GM12892 (cell line): ENCODE measurements at regions not wholly inside any gene's neighbourhood (a gene's known extent, or its start where the extent isn't known, plus 50 kb on each side); places are given as distances from the start of the nearest gene placed in this dataset.

Experiments
- POLR2A ChIP-seq: IDR thresholded peaks from 2 replicates; pipeline ENCODE4 v1.6.1; 2011; ENCODE audit warnings: low read depth, low read length, control low read depth
- POLR2AphosphoS5 ChIP-seq: IDR thresholded peaks from 2 replicates; pipeline ENCODE4 v1.6.1; 2011; ENCODE audit warnings: low read depth, low read length, control low read depth
- TAF1 ChIP-seq: IDR thresholded peaks from 2 replicates; pipeline ENCODE4 v1.6.1; 2011; ENCODE audit warnings: low read depth, mild to moderate bottlenecking, control low read depth, low read length, borderline replicate concordance

DNA sequence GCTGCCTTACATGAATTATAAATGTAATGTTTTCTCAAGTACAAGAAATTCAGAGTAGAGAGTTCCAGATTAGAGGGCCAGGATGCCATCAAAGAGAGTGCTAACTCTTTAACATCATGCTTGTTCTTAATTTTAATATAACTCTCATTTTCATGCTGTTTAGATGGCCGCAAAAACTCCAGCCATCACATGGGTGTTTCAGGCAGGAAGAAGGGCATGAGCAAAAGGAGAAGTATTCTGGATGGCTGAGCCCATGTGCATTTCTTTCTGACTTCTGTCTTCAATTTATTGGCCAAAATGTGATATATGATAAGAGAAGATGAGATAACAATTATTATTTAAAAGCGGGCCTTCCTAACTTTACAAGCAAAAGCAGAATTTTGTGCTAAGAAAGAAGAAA lies 1328.6 kb downstream of the MRPL39 start:
- no peak for TF ChIP-seq POLR2AphosphoS5
- no peak for TF ChIP-seq POLR2A
- TF ChIP-seq TAF1: no peak
